Left cardiac atrium (tissue), 4 donors: ENCODE measurements at regions not wholly inside any gene's neighbourhood (a gene's known extent, or its start where the extent isn't known, plus 50 kb on each side); places are given as distances from the start of the nearest gene placed in this dataset.
"Not testable (repeated sequence)": the region's sequence is repeated elsewhere in the genome, so short reads cannot be mapped to it uniquely, and the experiment has no call there.

Source experiments
- ATAC-seq, 2 donors: fragments of 200-7000 bp; cut with Tn5 transposase; one replicate each; pipeline ENCODE4 v1.9.1; 2020; ENCODE audit warnings: mild to moderate bottlenecking in 2 of 2, moderate library complexity in 2 of 2
- DNase-seq: peaks from one replicate; pipeline ENCODE4 v3.0.0-alpha.2; 2020
- intact Hi-C, 2 donors: fragments of 100-400 bp; cut with DNase I; formaldehyde crosslinking; loops; one replicate each; pipeline versions ENCODE4 v1.14.1 to v1.15.1; 2022 to 2023
- donor health status: DM: no; HTN: yes; CAD: no.
- donor health status: DM: no; HTN: yes; CAD: no; lungs with severe emphysema.
- donor health status: DM: yes; HTN: yes; CAD: no.
- donor health status: Dilated cardiomyopathy.

DNA sequence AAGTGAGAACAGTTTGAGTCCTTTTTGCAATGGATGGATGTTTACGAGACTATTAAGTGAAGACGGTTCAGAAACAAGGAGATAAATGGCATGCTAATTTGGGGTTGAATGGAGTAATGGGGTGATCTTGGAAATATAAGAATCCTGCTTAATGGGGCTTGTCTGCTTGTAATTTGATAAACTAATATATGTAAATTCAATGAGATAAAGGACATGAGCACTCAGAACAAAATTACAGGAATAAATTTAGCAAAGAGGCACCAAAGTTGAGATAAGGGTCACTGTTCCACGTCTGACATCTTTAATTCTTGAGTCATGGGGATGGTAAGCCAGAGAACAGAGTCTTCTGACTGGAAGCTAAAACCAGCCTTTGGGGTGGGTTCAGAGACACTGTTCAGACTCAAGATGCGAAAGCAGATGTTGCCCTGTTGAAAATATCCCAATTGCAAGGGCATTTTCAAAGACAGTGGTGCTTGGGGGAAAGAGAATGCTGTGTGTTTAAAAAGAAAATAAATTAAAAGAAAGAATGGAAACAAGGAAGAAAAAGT is 67.8 kb upstream of the CHRNB4 start:
- intact Hi-C loops, result loop anchor here (1.0 to 5.0 kb wide), 4 partner anchors 70 to 91 kb away; no protein-coding TSS in a partner anchor
- ATAC-seq (no peak), DNase-seq (no peak)

DNA sequence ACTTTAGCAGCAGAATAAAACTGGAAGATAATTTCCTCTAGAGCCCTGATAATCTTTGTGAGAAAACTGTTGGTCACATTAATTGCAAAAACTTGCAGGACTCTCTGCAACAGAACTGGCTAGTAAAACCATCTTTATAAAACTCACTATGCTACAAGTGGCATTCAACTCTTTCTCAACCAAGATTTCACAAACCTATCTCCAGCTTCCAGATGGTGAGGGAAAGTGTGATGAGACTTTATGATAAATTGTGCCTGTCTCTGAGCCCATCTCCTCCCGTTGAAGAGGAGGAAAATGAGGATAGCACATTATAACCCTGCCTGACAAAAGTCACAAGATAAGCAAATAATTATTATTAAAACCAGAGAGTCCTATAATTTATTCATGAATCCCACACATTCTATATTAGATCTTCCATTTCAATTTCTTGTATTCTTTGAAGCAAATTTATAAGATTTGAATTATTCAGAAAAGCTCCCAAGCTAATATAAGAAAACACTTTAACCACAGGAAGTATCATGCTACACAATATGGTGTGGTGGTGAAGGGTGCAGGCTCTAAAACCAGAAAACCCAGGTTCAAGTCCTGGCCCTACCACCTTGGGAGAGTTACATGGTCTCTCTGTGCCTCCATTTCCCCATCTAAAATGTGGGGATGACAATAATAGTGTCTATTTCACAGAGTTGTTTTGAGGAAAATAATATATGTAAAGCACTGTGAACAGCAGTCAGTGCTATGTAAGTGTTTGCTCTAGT is 65.6 kb upstream of the CHRNB4 start:
- intact Hi-C loops, result loop anchor here in 1 of 2 donors (5.0 kb wide), 2 partner anchors 69 to 89 kb away; no protein-coding TSS in a partner anchor
- not testable (repeated sequence) for ATAC-seq, DNase-seq

DNA sequence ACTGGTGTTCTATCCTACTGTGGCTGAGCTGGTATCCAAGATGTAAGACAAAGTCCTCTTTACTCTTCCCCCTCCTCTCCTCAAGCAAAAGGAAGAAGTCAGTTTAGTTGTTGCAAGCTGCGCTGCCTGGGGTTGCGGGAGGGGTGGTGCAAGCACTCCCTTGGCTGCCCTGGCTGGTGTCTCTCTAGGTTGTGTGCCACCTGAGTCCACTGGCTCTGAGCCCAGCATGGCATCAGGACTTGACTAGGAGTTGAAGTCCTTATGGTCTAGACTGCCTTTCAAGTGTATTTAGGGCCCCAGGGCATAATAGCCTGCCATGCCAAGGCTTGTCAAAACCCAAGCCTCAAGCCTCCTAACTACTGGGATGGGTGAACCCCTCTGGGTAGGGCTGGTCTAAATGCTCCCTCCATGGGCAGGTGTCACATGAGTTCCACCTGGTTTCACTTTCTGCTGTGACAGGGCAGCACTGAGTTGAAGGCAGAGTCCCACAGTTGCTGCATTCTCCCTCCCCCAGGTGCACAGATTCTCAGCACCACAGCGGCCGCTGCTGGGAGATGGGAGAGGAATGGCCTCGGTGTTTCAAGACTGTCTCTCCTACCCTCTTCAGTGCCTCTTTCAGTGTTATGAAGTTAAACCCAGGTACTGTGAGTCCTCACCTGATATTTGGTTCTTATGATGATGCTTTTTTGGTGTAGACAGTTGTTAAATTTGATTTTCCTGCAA is 62.5 kb upstream of the CHRNB4 start:
- DNase-seq, intact Hi-C loops, ATAC-seq: not testable (repeated sequence)

DNA sequence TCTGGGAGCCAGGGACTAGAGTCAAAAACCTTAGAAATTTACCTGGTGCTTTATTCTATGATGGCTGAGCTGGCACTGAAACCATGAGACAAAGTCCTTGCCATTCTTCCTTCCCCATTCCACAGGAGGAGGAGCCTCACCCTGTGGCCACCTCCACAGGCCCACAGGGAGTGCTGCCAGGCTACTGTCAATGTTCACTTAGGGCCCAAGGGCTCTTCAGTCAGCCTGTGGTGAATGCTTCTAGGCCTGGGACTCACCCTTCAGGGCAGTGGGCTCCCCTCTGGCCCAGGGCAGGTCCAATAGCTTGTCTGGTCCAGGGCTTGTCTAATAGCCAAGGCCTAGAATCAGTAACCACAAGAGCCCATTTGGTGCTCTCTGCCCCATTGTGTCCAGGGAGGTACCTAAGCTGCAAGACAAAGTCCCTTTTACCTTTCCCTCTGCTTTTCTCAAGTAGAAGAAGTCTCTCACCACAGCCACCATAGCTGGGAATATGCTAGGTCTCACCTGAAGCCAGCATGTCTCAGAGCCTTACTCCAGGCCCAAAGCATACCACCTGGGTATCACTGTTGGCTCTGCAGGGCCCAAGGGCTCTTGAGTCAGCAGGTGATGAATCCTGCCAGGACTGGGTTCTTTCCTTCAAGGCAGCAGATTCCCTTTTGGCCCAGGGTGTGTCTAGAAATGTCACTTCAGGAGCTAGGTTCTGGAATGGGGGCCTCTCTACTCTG is 61.8 kb upstream of the CHRNB4 start:
- ATAC-seq (no peak), DNase-seq (no peak)
- intact Hi-C loops, result no loop called here

DNA sequence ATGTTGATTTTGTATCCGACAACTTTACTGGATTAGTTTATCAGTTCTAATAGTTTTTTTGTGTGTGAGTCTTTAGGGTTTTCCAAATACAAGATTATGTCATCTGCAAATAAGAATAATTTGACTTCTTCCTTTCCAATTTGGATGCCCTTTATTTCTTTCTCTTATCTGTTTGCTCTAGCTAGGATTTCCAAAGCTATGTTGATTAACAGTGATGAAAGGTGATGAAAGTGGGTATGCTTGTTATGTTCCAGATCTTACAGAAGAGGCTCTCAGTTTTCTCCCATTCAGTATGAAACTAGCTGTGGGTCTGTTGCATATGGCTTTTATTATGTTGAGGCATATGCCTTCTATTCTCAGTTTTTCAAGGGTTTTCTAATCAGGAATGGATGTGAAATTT is 56.4 kb upstream of the CHRNB4 start:
- intact Hi-C loops, result no loop called here
- no peak for DNase-seq
- no peak for ATAC-seq

DNA sequence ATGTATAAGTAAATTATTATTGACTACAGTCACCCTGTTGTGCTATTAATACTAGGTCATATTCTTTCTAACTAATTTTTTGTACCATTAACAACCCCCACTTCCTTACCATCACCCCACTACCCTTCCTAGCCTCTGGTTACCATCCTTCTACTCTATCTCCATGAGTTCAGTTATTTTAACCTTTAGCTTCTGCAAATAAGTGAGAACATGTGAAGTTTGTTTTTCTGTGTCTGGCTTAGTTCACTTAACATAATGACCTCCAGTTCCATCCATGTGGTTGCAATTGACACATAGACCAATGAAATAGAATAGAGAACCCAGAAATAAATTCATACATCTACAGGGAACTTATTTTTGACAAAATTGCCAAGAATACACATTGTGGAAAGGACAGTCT is 55.4 kb upstream of the CHRNB4 start:
- no peak for DNase-seq
- intact Hi-C loops, result no loop called here
- no peak for ATAC-seq

DNA sequence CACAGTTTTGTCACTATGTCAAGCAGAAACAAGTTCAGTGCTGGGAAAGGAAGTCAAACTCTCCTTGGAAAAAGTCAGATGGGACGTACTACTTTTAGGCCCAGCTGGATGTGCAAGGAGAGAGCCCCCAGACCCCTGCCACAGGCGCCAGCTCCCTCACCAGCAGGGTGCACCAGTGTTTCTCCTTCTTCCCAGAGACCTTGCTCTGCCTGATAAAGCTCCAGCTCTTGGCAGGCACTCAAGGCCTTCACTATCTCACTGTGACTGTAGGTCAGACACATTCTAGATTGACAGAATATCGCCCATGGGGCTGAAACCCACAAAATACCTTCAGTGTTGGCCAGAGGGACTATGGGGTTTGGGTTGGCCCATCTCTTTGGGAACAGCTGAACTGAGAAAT is 54.8 kb upstream of the CHRNB4 start:
- intact Hi-C loops, result no loop called here
- ATAC-seq (peak in 1 of 2 donors; percentile 62), DNase-seq (no peak)

DNA sequence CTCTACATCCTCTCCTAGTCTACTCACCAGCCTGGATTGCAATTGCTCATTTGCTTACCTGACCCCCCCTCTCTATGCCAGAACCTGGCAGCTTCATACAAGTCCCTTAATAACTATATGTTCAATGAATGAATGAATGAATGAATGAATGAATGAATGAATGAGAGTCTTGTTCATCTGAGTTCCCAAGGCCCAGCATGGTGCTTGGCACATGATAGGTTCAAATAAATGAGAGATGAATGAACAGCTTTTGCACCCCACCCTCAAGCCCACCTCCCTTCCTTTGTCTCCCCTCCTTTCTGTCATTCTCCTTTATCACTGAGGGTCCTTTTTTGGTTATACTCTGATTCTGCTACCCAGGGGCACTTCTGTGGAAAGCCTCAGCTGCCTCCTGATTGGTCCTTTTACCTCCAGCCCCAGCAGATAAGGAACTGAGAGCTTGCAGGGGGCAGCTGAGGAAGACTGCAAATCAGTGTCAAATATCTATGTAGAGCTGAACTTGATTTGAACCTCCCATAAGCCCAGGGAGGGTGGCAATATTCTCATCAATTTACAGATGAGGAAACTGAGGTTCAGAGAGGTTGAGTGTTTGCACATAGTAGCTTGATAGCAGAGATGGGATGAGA is 54.1 kb upstream of the CHRNB4 start:
- DNase-seq, result no peak
- ATAC-seq, result no peak
- intact Hi-C loops, result no loop called here

DNA sequence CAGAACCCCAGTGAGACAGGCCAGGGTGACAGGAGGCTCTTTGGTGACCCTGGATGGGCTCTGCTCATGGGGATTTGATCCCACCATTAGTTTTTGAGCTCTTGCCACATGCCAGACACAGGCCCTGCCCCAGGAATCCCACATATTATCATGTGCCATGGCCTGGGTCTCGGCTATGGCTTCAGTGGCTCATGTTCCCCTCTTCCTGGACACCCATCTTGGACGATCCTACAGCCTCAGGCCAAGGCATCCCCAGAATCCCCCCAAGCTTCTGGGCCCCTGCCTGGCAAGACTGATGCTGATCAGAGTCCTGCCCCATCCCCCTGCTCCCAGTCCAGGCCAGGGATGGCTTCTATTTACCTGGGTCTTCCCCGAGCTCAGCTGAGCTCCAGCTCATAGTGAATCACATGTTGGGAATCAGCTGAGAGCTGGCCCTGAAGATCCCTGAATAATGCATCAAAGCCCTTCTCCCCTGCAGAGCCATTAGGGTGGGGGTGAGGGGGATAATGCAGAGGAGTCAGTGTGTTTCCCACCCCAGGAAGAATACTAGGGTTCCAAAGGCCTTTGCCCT is 50.9 kb upstream of the CHRNB4 start:
- no peak for DNase-seq
- intact Hi-C loops, result no loop called here
- no peak for ATAC-seq

DNA sequence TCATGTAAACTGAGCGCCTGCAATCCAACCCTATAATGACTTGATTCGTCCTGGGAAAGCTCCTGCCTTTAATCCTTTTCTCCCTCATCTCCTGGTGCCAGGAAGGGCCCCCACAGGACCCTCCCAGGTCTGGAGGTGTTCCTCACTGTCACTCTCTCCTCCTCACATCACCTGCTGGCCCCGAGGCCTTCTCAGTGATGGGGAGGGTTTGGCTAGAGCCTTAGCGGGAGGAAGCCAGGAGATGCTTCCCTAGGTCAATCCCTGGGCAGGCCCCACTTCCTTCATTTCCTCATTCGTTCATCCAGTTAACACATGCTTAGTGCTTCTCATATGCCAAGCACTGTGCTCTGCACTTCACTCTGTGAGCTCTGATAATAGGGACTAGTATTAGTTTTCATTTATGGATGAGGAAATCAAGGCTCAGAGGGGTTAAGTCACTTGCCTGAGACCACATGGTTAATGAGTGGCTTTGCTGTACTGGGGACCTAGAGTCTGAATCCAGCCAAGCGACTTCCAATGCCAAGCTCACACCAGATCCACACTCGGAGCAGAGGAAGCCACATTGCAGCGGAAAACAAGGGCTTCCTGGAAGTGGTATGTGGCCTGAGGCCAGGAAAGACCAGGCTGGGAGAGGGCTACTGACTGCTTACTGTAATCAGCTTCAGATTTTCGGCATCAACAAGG is 50.3 kb upstream of the CHRNB4 start:
- ATAC-seq (no peak), DNase-seq (no peak)
- intact Hi-C loops, result no loop called here
